GM23338 (cell line): ENCODE measurements at regions not wholly inside any gene's neighbourhood (a gene's known extent, or its start where the extent isn't known, plus 50 kb on each side); places are given as distances from the start of the nearest gene placed in this dataset.

Source experiments
- ATAC-seq: fragments of 200-7000 bp; cut with Tn5 transposase; 3 replicates; pipeline ENCODE4 v1.9.1; 2020
- DNase-seq: peaks from one replicate; pipeline ENCODE4 v3.0.0-alpha.2; 2015; ENCODE audit warnings: low spot score
- H2AFZ ChIP-seq: fragments of 200-600 bp; sonication (generic); 2 replicates; pipeline ENCODE4 v1.8.0; 2016; ENCODE audit warnings: antibody characterized with exemption, mild to moderate bottlenecking, moderate library complexity
- H3F3A ChIP-seq: fragments of 200-600 bp; sonication (generic); replicated peaks from 2 replicates; pipeline ENCODE4 v1.8.0; 2017; ENCODE audit warnings: antibody characterized with exemption, mixed run types, low read depth
- H3K27ac ChIP-seq: fragments of 200-600 bp; sonication (generic); 2 replicates; pipeline ENCODE4 v1.6.1; 2016; ENCODE audit warnings: low read depth
- H3K27me3 ChIP-seq: fragments of 200-600 bp; sonication (generic); 2 replicates; pipeline ENCODE4 v1.8.0; 2016; ENCODE audit warnings: mild to moderate bottlenecking, mixed run types, moderate library complexity; ENCODE audit not compliant: insufficient read depth
- H3K36me3 ChIP-seq: fragments of 200-600 bp; sonication (generic); 2 replicates; pipeline ENCODE4 v1.8.0; 2016; ENCODE audit warnings: mild to moderate bottlenecking; ENCODE audit not compliant: insufficient read depth
- H3K4me1 ChIP-seq: fragments of 200-600 bp; sonication (generic); 2 replicates; pipeline ENCODE4 v1.8.0; 2016; ENCODE audit warnings: mild to moderate bottlenecking, moderate library complexity; ENCODE audit not compliant: insufficient read depth
- H3K4me2 ChIP-seq: fragments of 200-600 bp; sonication (generic); 2 replicates; pipeline ENCODE4 v1.7.1; 2017; ENCODE audit warnings: mixed run types
- H3K4me3 ChIP-seq: fragments of 200-600 bp; sonication (generic); 2 replicates; pipeline ENCODE4 v1.6.1; 2016; ENCODE audit warnings: mixed run types
- H3K79me2 ChIP-seq: fragments of 200-600 bp; sonication (generic); replicated peaks from 2 replicates; pipeline ENCODE4 v1.8.0; 2017; ENCODE audit warnings: mild to moderate bottlenecking; ENCODE audit not compliant: insufficient read depth
- H3K9me2 ChIP-seq: fragments of 200-600 bp; sonication (generic); 2 replicates; pipeline ENCODE4 v1.8.0; 2017; ENCODE audit not compliant: insufficient read depth
- H4K20me1 ChIP-seq: fragments of 200-600 bp; sonication (generic); replicated peaks from 2 replicates; pipeline ENCODE4 v1.8.0; 2017; ENCODE audit warnings: mild to moderate bottlenecking; ENCODE audit not compliant: insufficient read depth
- H3K27ac Mint-ChIP-seq: 2 replicates; pipeline ENCODE4 v1.8.0; 2020; ENCODE audit warnings: inconsistent platforms, mild to moderate bottlenecking, moderate library complexity, mixed read lengths
- H3K27me3 Mint-ChIP-seq: 3 replicates; pipeline ENCODE4 v1.8.0; 2022; ENCODE audit warnings: low read depth, mild to moderate bottlenecking, moderate library complexity, mixed read lengths, inconsistent platforms; ENCODE audit not compliant: insufficient read depth, poor library complexity
- H3K36me3 Mint-ChIP-seq: 3 replicates; pipeline ENCODE4 v1.8.0; 2021; ENCODE audit warnings: low read depth, mild to moderate bottlenecking, inconsistent platforms, moderate library complexity, mixed read lengths
- H3K4me1 Mint-ChIP-seq: 3 replicates; pipeline ENCODE4 v1.8.0; 2020; ENCODE audit warnings: mild to moderate bottlenecking, inconsistent platforms, mixed read lengths
- H3K4me3 Mint-ChIP-seq: 3 replicates; pipeline ENCODE4 v1.8.0; 2021; ENCODE audit warnings: moderate library complexity, mild to moderate bottlenecking, inconsistent platforms, mixed read lengths
- H3K9me3 Mint-ChIP-seq: 3 replicates; pipeline ENCODE4 v1.8.0; 2020; ENCODE audit warnings: moderate library complexity, mild to moderate bottlenecking, inconsistent platforms, mixed read lengths
- EZH2 ChIP-seq: fragments of 200-600 bp; sonication (generic); IDR thresholded peaks from one replicate; pipeline ENCODE4 v1.8.0; 2017; ENCODE audit warnings: antibody characterized with exemption, mild to moderate bottlenecking, low read depth; ENCODE audit not compliant: unreplicated experiment
- EZH2phosphoT487 ChIP-seq: fragments of 200-600 bp; sonication (generic); IDR thresholded peaks from one replicate; pipeline ENCODE4 v1.8.1; 2018; ENCODE audit warnings: antibody characterized with exemption; ENCODE audit not compliant: unreplicated experiment
- NANOG ChIP-seq: IDR thresholded peaks from 2 replicates; pipeline ENCODE4 v1.6.1; 2016; ENCODE audit warnings: antibody characterized with exemption, borderline replicate concordance
- POLR2AphosphoS5 ChIP-seq: IDR thresholded peaks from 2 replicates; pipeline ENCODE4 v1.6.1; 2016; ENCODE audit warnings: antibody characterized with exemption, low read depth
- REST ChIP-seq: IDR thresholded peaks from one replicate; pipeline ENCODE4 v1.6.1; 2018; ENCODE audit warnings: antibody characterized with exemption; ENCODE audit not compliant: unreplicated experiment
- ZNF114 ChIP-seq: fragments of 250-450 bp; sonication (Bioruptor Pico); IDR thresholded peaks from 2 replicates; pipeline ENCODE4 v1.5.0; 2020; ENCODE audit warnings: mild to moderate bottlenecking, moderate library complexity
- TF ChIP-seq, protein P1 (sequence below), 2 experiments: fragments of 200-600 bp in 1 of 2; sonication (generic) in 1 of 2; conservative IDR thresholded peaks; 2 replicates each; pipeline versions ENCODE4 v1.5.1 to v1.6.1; 2016 to 2017; ENCODE audit warnings: antibody characterized with exemption in 2 of 2, low read depth in 2 of 2, mild to moderate bottlenecking in 2 of 2, moderate library complexity in 1 of 2

DNA sequence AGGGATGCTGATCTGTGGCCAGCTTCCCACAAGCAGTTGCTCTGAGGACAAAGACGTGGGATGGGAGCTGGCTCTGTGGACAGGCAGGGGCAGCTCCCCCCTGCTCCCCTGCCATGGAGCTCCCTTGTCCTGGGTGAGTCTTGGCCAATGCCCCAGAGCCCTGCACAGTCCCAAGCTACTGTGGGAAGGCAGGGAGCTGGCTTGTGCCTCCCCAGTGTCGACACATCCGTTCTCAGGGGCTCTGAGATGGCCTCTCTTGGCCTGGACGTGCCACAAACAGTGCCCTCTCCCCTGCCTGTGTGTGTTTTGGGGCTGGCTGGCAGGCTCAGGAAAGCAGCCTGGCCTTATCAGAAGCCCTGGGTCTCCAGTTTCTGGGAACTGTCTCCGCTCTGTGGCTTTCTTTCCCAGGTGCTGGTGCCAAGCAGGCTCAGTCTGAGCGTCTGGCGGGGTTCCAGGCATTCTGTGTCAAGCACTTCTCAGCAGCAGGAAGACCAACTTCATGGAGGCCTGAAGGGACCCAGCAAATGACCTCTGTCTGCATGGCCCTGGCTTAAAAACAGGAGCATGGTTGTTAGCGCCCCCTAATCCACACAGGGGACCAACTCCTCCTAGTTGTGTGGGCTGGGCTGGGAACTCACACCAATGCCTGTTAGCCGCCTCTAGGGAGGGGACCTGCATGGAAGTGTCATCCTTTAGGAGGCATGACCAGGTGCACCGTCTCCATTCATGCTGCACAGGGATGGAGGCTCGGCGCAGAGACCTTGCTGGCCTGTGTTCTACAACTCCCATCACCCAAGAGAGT lies 375.2 kb downstream of the RPS24 start:
- H3K4me3 ChIP-seq: no peak overlapping the region
- H3F3A ChIP-seq: no peaks in the 10 kb centered on the region
- H3K79me2 ChIP-seq: no peaks in the 10 kb centered on the region
- H3K9me2 ChIP-seq: peaks cover 16% of the 10 kb centered on the region; the same call in 1 of the 2 replicates
- Mint-ChIP-seq H3K27me3 (peaks cover 26% of the 10 kb centered on the region), H3K9me3 (no peaks in the 10 kb centered on the region; the same call in 2 of the 3 replicates), H3K4me1 (peaks cover 28% of the 10 kb centered on the region), H3K4me3 (no peak overlapping the region), H3K36me3 (0 out of 3 replicates have a peak, but pooled peaks cover 3% of the 10 kb centered on the region), H3K27ac (no peak overlapping the region)
- no peak overlapping the region for H3K4me2 ChIP-seq
- peak; percentile 24 for ATAC-seq
- DNase-seq: peak; percentile 62
- peak overlapping the region; percentile 56; the same call in 1 of the 2 replicates for H2AFZ ChIP-seq
- no peaks in the 10 kb centered on the region for H3K36me3 ChIP-seq
- TF ChIP-seq, protein P1, sequence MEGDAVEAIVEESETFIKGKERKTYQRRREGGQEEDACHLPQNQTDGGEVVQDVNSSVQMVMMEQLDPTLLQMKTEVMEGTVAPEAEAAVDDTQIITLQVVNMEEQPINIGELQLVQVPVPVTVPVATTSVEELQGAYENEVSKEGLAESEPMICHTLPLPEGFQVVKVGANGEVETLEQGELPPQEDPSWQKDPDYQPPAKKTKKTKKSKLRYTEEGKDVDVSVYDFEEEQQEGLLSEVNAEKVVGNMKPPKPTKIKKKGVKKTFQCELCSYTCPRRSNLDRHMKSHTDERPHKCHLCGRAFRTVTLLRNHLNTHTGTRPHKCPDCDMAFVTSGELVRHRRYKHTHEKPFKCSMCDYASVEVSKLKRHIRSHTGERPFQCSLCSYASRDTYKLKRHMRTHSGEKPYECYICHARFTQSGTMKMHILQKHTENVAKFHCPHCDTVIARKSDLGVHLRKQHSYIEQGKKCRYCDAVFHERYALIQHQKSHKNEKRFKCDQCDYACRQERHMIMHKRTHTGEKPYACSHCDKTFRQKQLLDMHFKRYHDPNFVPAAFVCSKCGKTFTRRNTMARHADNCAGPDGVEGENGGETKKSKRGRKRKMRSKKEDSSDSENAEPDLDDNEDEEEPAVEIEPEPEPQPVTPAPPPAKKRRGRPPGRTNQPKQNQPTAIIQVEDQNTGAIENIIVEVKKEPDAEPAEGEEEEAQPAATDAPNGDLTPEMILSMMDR (conservative IDR thresholded peaks at IDR 0.05; ENCODE audit: low read depth in 2 of 2): peak; percentile 27 to 64; a peak in 3 of 4 replicates
- TF ChIP-seq EZH2phosphoT487: no peak
- H4K20me1 ChIP-seq: no peaks in the 10 kb centered on the region
- peaks cover 4% of the 10 kb centered on the region for H3K4me1 ChIP-seq
- no peak overlapping the region for H3K27ac ChIP-seq
- H3K27me3 ChIP-seq: no peaks in the 10 kb centered on the region

DNA sequence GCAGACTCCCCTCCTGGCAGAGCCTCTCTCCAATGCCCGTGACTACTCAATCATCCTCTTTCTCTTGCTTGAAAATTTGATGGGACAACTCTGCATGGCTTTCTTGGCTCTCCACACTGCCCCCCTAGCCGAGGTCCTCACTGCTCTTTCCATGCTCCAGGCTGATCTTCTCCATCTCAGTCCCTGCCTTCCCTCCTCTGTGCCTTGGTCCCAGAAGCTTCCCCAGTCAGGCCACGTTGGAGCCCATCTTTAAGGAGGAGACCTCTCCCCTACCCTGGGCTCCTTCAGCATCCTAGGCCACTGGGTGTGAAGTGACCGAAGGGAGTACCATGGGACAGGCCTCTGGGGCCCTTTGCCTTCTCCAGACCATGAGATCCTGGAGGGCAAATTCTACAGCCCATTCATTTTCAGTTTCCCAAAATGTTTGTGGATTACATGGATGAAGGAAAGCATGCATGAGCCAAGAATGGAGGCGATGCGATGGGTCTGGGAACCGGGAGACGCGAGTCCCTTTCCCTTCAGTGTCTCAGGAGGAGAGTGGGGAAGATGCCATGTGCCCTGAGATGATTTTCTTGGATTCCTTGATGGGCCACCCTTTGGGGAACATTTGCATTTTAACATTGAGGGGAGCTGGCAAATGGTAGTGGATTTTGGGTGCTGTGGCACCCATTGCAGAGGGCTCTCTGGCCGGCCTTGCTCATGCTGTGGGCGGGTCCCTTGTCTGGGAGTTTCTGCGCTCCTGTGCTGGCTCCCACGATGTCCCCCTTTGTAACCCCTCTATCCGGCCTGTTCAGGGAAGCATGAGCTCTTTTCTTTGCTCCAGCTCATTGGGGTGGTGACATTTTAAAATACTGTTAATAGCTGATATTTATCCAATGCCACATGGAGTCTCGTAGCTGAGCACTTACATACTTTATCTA lies 376.6 kb downstream of the RPS24 start:
- no peaks in the 10 kb centered on the region for H3K36me3 ChIP-seq
- H3K4me2 ChIP-seq: no peak overlapping the region
- no peak overlapping the region for H3K4me3 ChIP-seq
- ATAC-seq: no peak
- H2AFZ ChIP-seq: no peak overlapping the region
- no peaks in the 10 kb centered on the region; the same call in 2 of the 3 replicates for H3K9me3 Mint-ChIP-seq
- peaks cover 26% of the 10 kb centered on the region for H3K27me3 Mint-ChIP-seq
- peaks cover 7% of the 10 kb centered on the region for H3K4me1 ChIP-seq
- H4K20me1 ChIP-seq: no peaks in the 10 kb centered on the region
- peaks cover 34% of the 10 kb centered on the region for H3K4me1 Mint-ChIP-seq
- no peak for DNase-seq
- H3K27ac ChIP-seq: no peak overlapping the region
- no peak overlapping the region for H3K4me3 Mint-ChIP-seq
- H3F3A ChIP-seq: no peaks in the 10 kb centered on the region
- peaks cover 19% of the 10 kb centered on the region for H3K9me2 ChIP-seq
- H3K27me3 ChIP-seq: no peaks in the 10 kb centered on the region
- H3K27ac Mint-ChIP-seq: no peak overlapping the region
- no peaks in the 10 kb centered on the region for H3K79me2 ChIP-seq
- 0 out of 3 replicates have a peak, but pooled peaks cover 3% of the 10 kb centered on the region for H3K36me3 Mint-ChIP-seq
- TF ChIP-seq POLR2AphosphoS5 (no peak), EZH2 (no peak), REST (no peak), ZNF114 (no peak), EZH2phosphoT487 (no peak), NANOG (no peak)
- TF ChIP-seq, protein P1 (conservative IDR thresholded peaks at IDR 0.05; ENCODE audit: low read depth in 2 of 2): no peak
